K562 (cell line): ENCODE measurements at regions not wholly inside any gene's neighbourhood (a gene's known extent, or its start where the extent isn't known, plus 50 kb on each side); places are given as distances from the start of the nearest gene placed in this dataset.

Experiments used
- ATAC-seq: fragments of 200-7000 bp; cut with Tn5 transposase; 3 replicates; pipeline ENCODE4 v1.9.1; 2020; ENCODE audit warnings: moderate library complexity
- BruUV-seq: library from RNA; stranded (reverse); fragments of 400-500 nt; replicated peaks from 2 replicates; lab custom pipeline; 2021; lab: Mats Ljungman, UMichigan
- CTCF ChIA-PET: fragments of 300-600 bp; formaldehyde crosslinking; extraction: SDS; loops from one replicate; lab custom pipeline; 2021; ENCODE audit warnings: low intra/inter-chr PET ratio; lab: Yijun Ruan, JAX
- POLR2A ChIA-PET: fragments of 300-600, 350-650 bp; sonication (Branson Sonifier 250); formaldehyde crosslinking; extraction: SDS; loops from one replicate; lab custom pipeline; 2021; ENCODE audit warnings: antibody characterized with exemption, inconsistent platforms; lab: Yijun Ruan, JAX
- DNase-seq, 4 experiments: peaks; one replicate each; pipeline versions ENCODE4 v3.0.0 to v3.0.0-alpha.2; 2011 to 2018; ENCODE audit warnings: low spot score in 3 of 4, mixed read lengths in 3 of 4; ENCODE audit errors: extremely low read depth in 1 of 4
- FAIRE-seq: peaks from 2 replicates; lab custom pipeline; 2011; peaks lifted over from hg19 to GRCh38; lab: Jason Lieb, UNC
- H2AFZ ChIP-seq: 2 replicates; pipeline ENCODE4 v1.6.0; 2011; ENCODE audit warnings: low read depth, low read length, control low read depth, inconsistent platforms
- H3K27ac ChIP-seq: fragments of 200-600 bp; 3 replicates; pipeline ENCODE4 v1.8.0; 2011; ENCODE audit warnings: low read depth, mild to moderate bottlenecking, control low read depth, inconsistent platforms, low read length, moderate library complexity, mixed read lengths; ENCODE audit errors: extremely low read depth
- H3K27me3 ChIP-seq, 2 experiments: fragments of 300-600 bp in 1 of 2; 2 replicates in 1 of 2; 3 replicates in 1 of 2; pipeline versions ENCODE4 v1.6.0 to v1.8.0; 2011; ENCODE audit warnings: inconsistent platforms in 2 of 2, low read length in 2 of 2, mild to moderate bottlenecking in 1 of 2, mixed read lengths in 1 of 2, moderate library complexity in 1 of 2; ENCODE audit not compliant: control insufficient read depth in 2 of 2, insufficient read depth in 2 of 2
- H3K36me3 ChIP-seq: fragments of 300-600 bp; 3 replicates; pipeline ENCODE4 v1.8.0; 2011; ENCODE audit warnings: mild to moderate bottlenecking, low read length, inconsistent platforms; ENCODE audit not compliant: control insufficient read depth, insufficient read depth
- H3K4me1 ChIP-seq, 2 experiments: fragments of 200-600 bp in 1 of 2; replicated peaks in 1 of 2; 2 replicates in 1 of 2; 3 replicates in 1 of 2; pipeline versions ENCODE4 v1.5.1 to v1.8.0; 2011; ENCODE audit warnings: inconsistent platforms in 2 of 2, low read length in 2 of 2, mild to moderate bottlenecking in 1 of 2, mixed read lengths in 1 of 2, moderate library complexity in 1 of 2; ENCODE audit not compliant: control insufficient read depth in 2 of 2, insufficient read depth in 2 of 2
- H3K4me2 ChIP-seq: 2 replicates; pipeline ENCODE4 v1.6.1; 2011; ENCODE audit warnings: low read length, control low read depth, inconsistent platforms, mixed read lengths; ENCODE audit not compliant: insufficient read depth
- H3K4me3 ChIP-seq: fragments of 200-600 bp; sonication (generic), shearing (Covaris generic); 2 replicates; pipeline ENCODE4 v1.5.1; 2016; ENCODE audit warnings: control low read depth, inconsistent platforms
- H3K79me2 ChIP-seq: fragments of 200-600 bp; 3 replicates; pipeline ENCODE4 v1.8.0; 2011; ENCODE audit warnings: low read length, inconsistent platforms; ENCODE audit not compliant: control insufficient read depth, insufficient read depth
- H3K9ac ChIP-seq, 2 experiments: 2 replicates each; pipeline versions ENCODE4 v1.6.0 to v1.6.1; 2011; ENCODE audit warnings: low read depth in 2 of 2, low read length in 2 of 2, control low read depth in 1 of 2, inconsistent platforms in 1 of 2, mild to moderate bottlenecking in 1 of 2, mixed read lengths in 1 of 2; ENCODE audit not compliant: insufficient read depth in 1 of 2
- H3K9me1 ChIP-seq: one replicate; pipeline ENCODE4 v1.6.0; 2011; ENCODE audit warnings: inconsistent platforms, mild to moderate bottlenecking, low read length, moderate library complexity; ENCODE audit not compliant: control insufficient read depth, insufficient read depth
- H3K9me3 ChIP-seq: replicated peaks from 2 replicates; pipeline ENCODE4 v1.5.1; 2011; ENCODE audit warnings: low read depth, low read length, inconsistent platforms; ENCODE audit not compliant: control insufficient read depth, insufficient read depth
- H4K20me1 ChIP-seq: replicated peaks from 2 replicates; pipeline ENCODE4 v1.6.1; 2011; ENCODE audit warnings: low read length, inconsistent platforms, mixed read lengths; ENCODE audit not compliant: control insufficient read depth, insufficient read depth
- BCL6 ChIP-seq: fragments of 250-450 bp; sonication (Bioruptor Pico); IDR thresholded peaks from 2 replicates; pipeline ENCODE4 v1.4.0; 2020
- EP300 ChIP-seq: IDR thresholded peaks from 2 replicates; pipeline ENCODE4 v1.6.1; 2012; ENCODE audit warnings: low read length, improper control_type of control experiment
- FOXA1 ChIP-seq: fragments of 450-650 bp; IDR thresholded peaks from 2 replicates; pipeline ENCODE4 v1.6.1; 2016; ENCODE audit warnings: mild to moderate bottlenecking, borderline replicate concordance
- HOXB6 ChIP-seq: fragments of 250-450 bp; sonication (Bioruptor Pico); IDR thresholded peaks from 2 replicates; pipeline ENCODE4 v1.5.1; 2022; ENCODE audit warnings: mild to moderate bottlenecking, borderline replicate concordance
- NR2C1 ChIP-seq, 2 experiments: fragments of 450-650 bp; IDR thresholded peaks; 2 replicates each; pipeline ENCODE4 v1.6.1; 2017; ENCODE audit warnings: mild to moderate bottlenecking in 2 of 2, antibody characterized with exemption in 1 of 2, inconsistent platforms in 1 of 2, missing compliant biosample characterization in 1 of 2, missing genetic modification characterization in 1 of 2
- NR2F6 ChIP-seq: fragments of 450-650 bp; formaldehyde crosslinking; IDR thresholded peaks from 2 replicates; pipeline ENCODE4 v1.4.0; 2020; ENCODE audit warnings: mild to moderate bottlenecking
- PML ChIP-seq: IDR thresholded peaks from 2 replicates; pipeline ENCODE4 v1.6.1; 2012; ENCODE audit warnings: low read length, inconsistent platforms
- RBBP5 ChIP-seq: fragments of 200-600 bp; sonication (generic); IDR thresholded peaks from 2 replicates; pipeline ENCODE4 v1.6.1; 2012; ENCODE audit warnings: borderline replicate concordance, mild to moderate bottlenecking, low read length, control low read depth, inconsistent platforms; ENCODE audit not compliant: insufficient read depth, poor library complexity, severe bottlenecking
- TAL1 ChIP-seq: fragments of 450-650 bp; IDR thresholded peaks from 2 replicates; pipeline ENCODE4 v1.6.1; 2016; ENCODE audit warnings: mild to moderate bottlenecking
- ZBTB8A ChIP-seq: fragments of 450-650 bp; IDR thresholded peaks from 2 replicates; pipeline ENCODE4 v1.6.1; 2018; ENCODE audit warnings: mild to moderate bottlenecking, moderate library complexity; ENCODE audit not compliant: partially characterized antibody
- ZC3H11A ChIP-seq: IDR thresholded peaks from 2 replicates; pipeline ENCODE4 v1.6.1; 2012; ENCODE audit warnings: low read depth, low read length, improper control_type of control experiment
- WGBS: fragments of 100-300 bp; shearing (Covaris generic); methylation state at CpG from one replicate; pipeline ENCODE4 v1.1.6; 2016; ENCODE audit warnings: low coverage, mixed read lengths; ENCODE audit not compliant: insufficient coverage; ENCODE audit errors: missing lambda C conversion rate; 5-methylcytosine and 5-hydroxymethylcytosine counted together
- in situ Hi-C: fragments of 300-500 bp; cut with MboI; formaldehyde crosslinking; loops from 4 replicates; pipeline ENCODE4 v1.15.0; 2018; ENCODE audit warnings: inconsistent platforms, mixed read lengths
- intact Hi-C: fragments of 100-400 bp; cut with micrococcal nuclease; formaldehyde crosslinking; loops from 2 replicates; pipeline ENCODE4 v1.14.2; 2022
- TF ChIP-seq, protein P1 (sequence below): sonication (generic); formaldehyde crosslinking; IDR thresholded peaks from 2 replicates; pipeline ENCODE4 v1.8.1; 2022; ENCODE audit warnings: missing genetic modification reagents
- TF ChIP-seq, protein P2 (sequence below): fragments of 450-650 bp; conservative IDR thresholded peaks from 2 replicates; pipeline ENCODE4 v1.6.1; 2016; ENCODE audit warnings: missing genetic modification characterization, low read depth, mild to moderate bottlenecking, missing compliant biosample characterization, moderate library complexity
- TF ChIP-seq, protein P3 (sequence below): sonication (generic); formaldehyde crosslinking; IDR thresholded peaks from 2 replicates; pipeline ENCODE4 v1.5.0; 2020; ENCODE audit warnings: missing genetic modification reagents
- TF ChIP-seq, protein P4 (sequence below): sonication (generic); formaldehyde crosslinking; IDR thresholded peaks from 2 replicates; pipeline ENCODE4 v1.8.0; 2023; ENCODE audit warnings: missing genetic modification reagents, mild to moderate bottlenecking, borderline replicate concordance

DNA sequence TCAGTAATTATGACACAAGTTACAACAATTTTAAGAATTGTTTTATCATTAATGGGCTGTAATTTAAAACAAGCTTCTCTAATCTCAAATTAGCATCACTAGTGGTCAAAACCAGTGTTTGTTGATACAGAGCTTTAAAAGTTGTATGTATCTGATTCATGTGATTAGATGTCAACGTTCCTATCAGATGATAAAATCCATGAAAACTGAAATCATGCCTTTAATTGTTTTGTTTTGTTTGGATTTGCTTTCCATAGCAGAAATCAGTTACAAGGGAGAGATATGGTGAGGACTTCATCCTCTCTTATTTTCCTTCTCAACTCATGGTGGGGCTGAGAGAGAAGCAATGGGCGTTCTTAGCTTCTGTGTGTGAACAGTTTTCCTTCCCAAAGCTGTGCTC, 469.6 kb downstream of the PID1 start:
- Histone ChIP-seq H3K4me1 (no peaks in the 10 kb centered on the region), H3K9me3 (no peaks in the 10 kb centered on the region), H3K36me3 (no peaks in the 10 kb centered on the region), H2AFZ (no peak overlapping the region), H3K4me3 (no peak overlapping the region), H3K9ac (no peak overlapping the region), H3K9me1 (no peaks in the 10 kb centered on the region), H4K20me1 (no peaks in the 10 kb centered on the region), H3K27me3 (no peaks in the 10 kb centered on the region), H3K4me2 (no peak overlapping the region), H3K79me2 (no peaks in the 10 kb centered on the region), H3K27ac (no peak overlapping the region)
- ChIA-PET POLR2A (no interaction called here), CTCF (no interaction called here)
- no peak for FAIRE-seq
- in situ Hi-C loops (no loop called here), intact Hi-C loops (no loop called here)
- no TSS peak for BruUV-seq
- 6% methylated on average over 2 of the region's 2 CpGs for WGBS
- no peak for DNase-seq
- no peak for ATAC-seq
- TF ChIP-seq, protein P1, sequence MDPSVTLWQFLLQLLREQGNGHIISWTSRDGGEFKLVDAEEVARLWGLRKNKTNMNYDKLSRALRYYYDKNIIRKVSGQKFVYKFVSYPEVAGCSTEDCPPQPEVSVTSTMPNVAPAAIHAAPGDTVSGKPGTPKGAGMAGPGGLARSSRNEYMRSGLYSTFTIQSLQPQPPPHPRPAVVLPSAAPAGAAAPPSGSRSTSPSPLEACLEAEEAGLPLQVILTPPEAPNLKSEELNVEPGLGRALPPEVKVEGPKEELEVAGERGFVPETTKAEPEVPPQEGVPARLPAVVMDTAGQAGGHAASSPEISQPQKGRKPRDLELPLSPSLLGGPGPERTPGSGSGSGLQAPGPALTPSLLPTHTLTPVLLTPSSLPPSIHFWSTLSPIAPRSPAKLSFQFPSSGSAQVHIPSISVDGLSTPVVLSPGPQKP (CRISPR knock-in tag): no peak
- TF ChIP-seq FOXA1 (no peak), TAL1 (no peak), NR2F6 (CRISPR knock-in tag) (no peak), ZC3H11A (no peak), ZBTB8A (no peak), EP300 (no peak), BCL6 (no peak), NR2C1 (IDR thresholded peaks at IDR 0.05) (no peak), NR2C1 (tag; IDR thresholded peaks at IDR 0.05) (no peak), PML (no peak), HOXB6 (CRISPR knock-in tag) (no peak), RBBP5 (no peak)
- TF ChIP-seq, protein P2, sequence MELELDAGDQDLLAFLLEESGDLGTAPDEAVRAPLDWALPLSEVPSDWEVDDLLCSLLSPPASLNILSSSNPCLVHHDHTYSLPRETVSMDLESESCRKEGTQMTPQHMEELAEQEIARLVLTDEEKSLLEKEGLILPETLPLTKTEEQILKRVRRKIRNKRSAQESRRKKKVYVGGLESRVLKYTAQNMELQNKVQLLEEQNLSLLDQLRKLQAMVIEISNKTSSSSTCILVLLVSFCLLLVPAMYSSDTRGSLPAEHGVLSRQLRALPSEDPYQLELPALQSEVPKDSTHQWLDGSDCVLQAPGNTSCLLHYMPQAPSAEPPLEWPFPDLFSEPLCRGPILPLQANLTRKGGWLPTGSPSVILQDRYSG: no peak
- TF ChIP-seq, protein P3, sequence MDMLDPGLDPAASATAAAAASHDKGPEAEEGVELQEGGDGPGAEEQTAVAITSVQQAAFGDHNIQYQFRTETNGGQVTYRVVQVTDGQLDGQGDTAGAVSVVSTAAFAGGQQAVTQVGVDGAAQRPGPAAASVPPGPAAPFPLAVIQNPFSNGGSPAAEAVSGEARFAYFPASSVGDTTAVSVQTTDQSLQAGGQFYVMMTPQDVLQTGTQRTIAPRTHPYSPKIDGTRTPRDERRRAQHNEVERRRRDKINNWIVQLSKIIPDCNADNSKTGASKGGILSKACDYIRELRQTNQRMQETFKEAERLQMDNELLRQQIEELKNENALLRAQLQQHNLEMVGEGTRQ (CRISPR knock-in tag): no peak
- TF ChIP-seq, protein P4, sequence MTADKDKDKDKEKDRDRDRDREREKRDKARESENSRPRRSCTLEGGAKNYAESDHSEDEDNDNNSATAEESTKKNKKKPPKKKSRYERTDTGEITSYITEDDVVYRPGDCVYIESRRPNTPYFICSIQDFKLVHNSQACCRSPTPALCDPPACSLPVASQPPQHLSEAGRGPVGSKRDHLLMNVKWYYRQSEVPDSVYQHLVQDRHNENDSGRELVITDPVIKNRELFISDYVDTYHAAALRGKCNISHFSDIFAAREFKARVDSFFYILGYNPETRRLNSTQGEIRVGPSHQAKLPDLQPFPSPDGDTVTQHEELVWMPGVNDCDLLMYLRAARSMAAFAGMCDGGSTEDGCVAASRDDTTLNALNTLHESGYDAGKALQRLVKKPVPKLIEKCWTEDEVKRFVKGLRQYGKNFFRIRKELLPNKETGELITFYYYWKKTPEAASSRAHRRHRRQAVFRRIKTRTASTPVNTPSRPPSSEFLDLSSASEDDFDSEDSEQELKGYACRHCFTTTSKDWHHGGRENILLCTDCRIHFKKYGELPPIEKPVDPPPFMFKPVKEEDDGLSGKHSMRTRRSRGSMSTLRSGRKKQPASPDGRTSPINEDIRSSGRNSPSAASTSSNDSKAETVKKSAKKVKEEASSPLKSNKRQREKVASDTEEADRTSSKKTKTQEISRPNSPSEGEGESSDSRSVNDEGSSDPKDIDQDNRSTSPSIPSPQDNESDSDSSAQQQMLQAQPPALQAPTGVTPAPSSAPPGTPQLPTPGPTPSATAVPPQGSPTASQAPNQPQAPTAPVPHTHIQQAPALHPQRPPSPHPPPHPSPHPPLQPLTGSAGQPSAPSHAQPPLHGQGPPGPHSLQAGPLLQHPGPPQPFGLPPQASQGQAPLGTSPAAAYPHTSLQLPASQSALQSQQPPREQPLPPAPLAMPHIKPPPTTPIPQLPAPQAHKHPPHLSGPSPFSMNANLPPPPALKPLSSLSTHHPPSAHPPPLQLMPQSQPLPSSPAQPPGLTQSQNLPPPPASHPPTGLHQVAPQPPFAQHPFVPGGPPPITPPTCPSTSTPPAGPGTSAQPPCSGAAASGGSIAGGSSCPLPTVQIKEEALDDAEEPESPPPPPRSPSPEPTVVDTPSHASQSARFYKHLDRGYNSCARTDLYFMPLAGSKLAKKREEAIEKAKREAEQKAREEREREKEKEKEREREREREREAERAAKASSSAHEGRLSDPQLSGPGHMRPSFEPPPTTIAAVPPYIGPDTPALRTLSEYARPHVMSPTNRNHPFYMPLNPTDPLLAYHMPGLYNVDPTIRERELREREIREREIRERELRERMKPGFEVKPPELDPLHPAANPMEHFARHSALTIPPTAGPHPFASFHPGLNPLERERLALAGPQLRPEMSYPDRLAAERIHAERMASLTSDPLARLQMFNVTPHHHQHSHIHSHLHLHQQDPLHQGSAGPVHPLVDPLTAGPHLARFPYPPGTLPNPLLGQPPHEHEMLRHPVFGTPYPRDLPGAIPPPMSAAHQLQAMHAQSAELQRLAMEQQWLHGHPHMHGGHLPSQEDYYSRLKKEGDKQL: no peak
